Choroid plexus epithelial cell (primary cell): ENCODE measurements at regions not wholly inside any gene's neighbourhood (a gene's known extent, or its start where the extent isn't known, plus 50 kb on each side); places are given as distances from the start of the nearest gene placed in this dataset.

ENCODE experiments used
- DNase-seq: peaks from one replicate; pipeline ENCODE4 v3.0.0-alpha.2; 2010; ENCODE audit warnings: low read depth
- H3K4me3 ChIP-seq: 2 replicates; pipeline ENCODE4 v1.5.1; 2011; ENCODE audit warnings: low read depth, mild to moderate bottlenecking, control low read depth, low read length, moderate library complexity
- CTCF ChIP-seq: conservative IDR thresholded peaks from 2 replicates; pipeline ENCODE4 v1.5.1; 2011; ENCODE audit warnings: low read depth, mild to moderate bottlenecking, control low read depth, inconsistent platforms, low read length, moderate library complexity

DNA sequence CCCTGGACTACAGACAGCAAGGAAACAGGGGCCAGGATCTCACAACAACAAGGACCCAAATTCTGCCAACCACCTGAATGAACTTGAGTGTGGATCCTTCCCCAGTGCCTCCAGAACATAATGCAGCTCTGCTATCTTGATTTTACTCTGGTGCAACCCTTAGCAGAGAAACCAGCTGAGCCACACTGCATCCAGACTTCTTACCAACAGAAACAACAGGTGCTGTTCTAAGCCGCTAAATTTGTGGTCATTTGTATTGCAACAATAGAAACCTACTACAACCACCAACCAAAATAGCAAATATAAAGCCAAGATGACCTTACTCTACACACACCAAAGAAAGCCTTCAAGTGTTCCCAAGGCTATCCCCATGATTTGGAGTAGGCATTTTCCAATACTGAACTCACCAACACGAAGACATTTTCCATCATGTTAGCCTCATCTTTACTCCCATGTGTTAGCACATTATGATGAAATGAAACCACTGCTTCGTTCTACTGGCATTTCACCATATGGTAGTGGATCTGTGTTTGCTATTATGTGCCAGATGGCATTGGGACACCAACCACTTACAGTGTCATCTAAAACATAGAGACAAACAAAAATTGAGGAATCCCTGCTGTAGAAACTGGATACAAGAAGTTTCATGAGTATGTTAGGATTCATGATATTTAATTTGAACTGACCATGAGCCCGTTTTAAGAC is 249.8 kb upstream of the ID4 start:
- DNase-seq: no peak
- no peak for TF ChIP-seq CTCF
- no peak overlapping the region for H3K4me3 ChIP-seq

DNA sequence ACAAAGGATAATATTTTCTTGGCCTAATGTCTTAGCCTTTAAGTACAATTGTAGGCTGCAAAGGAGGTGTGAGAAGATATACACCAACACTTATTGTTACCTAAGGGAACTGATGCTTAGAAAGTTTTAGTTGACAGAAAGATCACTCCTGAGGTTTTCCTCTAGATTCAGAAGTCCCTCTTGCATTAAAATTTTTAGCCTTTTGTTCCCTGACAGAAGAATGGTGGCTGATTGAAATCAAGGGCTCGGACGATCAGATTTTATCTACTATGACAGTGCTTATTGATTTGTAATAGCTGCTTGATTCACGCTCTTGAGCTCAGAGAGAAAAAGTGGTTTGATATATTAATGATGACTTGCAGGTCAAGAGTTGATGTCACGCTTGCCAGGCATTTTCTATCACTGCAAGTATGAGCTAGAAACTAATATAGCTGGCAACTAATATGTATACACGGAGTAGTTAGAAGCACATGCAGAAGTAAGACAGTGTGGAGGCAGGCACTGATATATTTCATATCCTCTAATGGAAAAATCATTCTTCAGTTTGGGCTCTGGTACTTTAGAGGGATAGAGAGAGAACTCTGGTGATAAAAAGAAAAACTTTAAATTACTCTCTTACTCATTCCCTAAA is 246.6 kb upstream of the ID4 start:
- DNase-seq: no peak
- TF ChIP-seq CTCF: no peak
- H3K4me3 ChIP-seq: no peak overlapping the region

- H3K4me3 ChIP-seq: no peak overlapping the region
- no peak for DNase-seq
- no peak for TF ChIP-seq CTCF
Measured at GRCh38 chr6:19597809-19598320, 239.3 kb upstream of the ID4 start.

DNA sequence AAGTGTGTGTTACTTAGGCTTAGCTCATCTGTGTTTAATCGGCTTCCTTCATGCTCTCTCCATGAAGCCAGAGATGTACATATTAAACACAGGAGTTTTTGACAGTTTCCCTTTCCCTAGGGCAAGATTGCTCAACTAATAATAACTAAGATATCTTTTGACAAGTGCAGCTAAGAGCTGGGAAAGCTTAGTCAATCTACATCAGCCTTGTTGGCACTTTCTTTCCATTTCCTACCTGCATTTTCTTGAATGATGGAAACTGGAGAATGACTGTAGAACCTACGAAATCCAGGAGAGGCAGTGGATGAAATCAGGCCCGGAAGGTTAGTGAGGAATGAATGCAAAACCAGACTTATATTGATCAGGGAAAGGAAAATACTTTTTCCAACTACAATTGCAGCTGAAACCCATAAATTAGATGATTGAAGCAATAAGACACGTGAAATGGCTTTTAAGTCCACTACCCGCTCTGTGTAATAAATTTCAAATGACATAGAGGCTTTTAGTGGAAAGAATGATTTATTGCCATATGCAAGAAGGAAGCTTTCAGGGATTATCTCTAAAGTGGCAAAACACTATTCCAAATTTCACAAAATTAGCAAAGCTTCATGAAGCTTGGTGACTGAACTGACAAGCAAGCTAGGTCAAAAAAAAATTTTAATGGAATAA is 237.2 kb upstream of the ID4 start:
- no peak for DNase-seq
- no peak overlapping the region for H3K4me3 ChIP-seq
- TF ChIP-seq CTCF: no peak

- no peak for DNase-seq
- no peak overlapping the region for H3K4me3 ChIP-seq
- no peak for TF ChIP-seq CTCF
Measured at GRCh38 chr6:19602434-19603013, 234.6 kb upstream of the ID4 start.

GRCh38 chr6:19603721-19604120 is 233.4 kb upstream of the ID4 start:
- H3K4me3 ChIP-seq: no peak overlapping the region
- TF ChIP-seq CTCF: no peak
- DNase-seq: no peak
